Esophagus (tissue), 2 donors: ENCODE measurements at regions not wholly inside any gene's neighbourhood (a gene's known extent, or its start where the extent isn't known, plus 50 kb on each side); places are given as distances from the start of the nearest gene placed in this dataset.

Experiments
- H3K27ac ChIP-seq, 2 donors: one replicate each; pipeline ENCODE4 v1.5.1; 2013; ENCODE audit warnings: low read depth in 2 of 2, mild to moderate bottlenecking in 2 of 2, inconsistent platforms in 1 of 2, low read length in 1 of 2, moderate library complexity in 1 of 2
- H3K27me3 ChIP-seq, 2 donors: one replicate each; pipeline ENCODE4 v1.6.1; 2013; ENCODE audit warnings: low read length in 2 of 2, control low read depth in 1 of 2, mild to moderate bottlenecking in 1 of 2; ENCODE audit not compliant: insufficient read depth in 2 of 2, control insufficient read depth in 1 of 2
- H3K36me3 ChIP-seq, 2 donors: one replicate each; pipeline ENCODE4 v1.6.1; 2013; ENCODE audit warnings: low read length in 1 of 2; ENCODE audit not compliant: control insufficient read depth in 2 of 2, insufficient read depth in 2 of 2
- H3K4me1 ChIP-seq, 2 donors: one replicate each; pipeline ENCODE4 v1.6.1; 2013; ENCODE audit warnings: low read length in 1 of 2; ENCODE audit not compliant: control insufficient read depth in 2 of 2, insufficient read depth in 2 of 2
- H3K4me3 ChIP-seq, 2 donors: one replicate each; pipeline ENCODE4 v1.5.1; 2013; ENCODE audit warnings: low read length in 2 of 2, mild to moderate bottlenecking in 2 of 2, low read depth in 1 of 2, moderate library complexity in 1 of 2
- H3K9me3 ChIP-seq, 2 donors: one replicate each; pipeline ENCODE4 v1.6.1; 2013; ENCODE audit warnings: mild to moderate bottlenecking in 2 of 2, low read depth in 1 of 2, low read length in 1 of 2, moderate library complexity in 1 of 2; ENCODE audit not compliant: control insufficient read depth in 2 of 2, insufficient read depth in 1 of 2
- WGBS, 2 donors: extraction: QIAGEN DNeasy Blood & Tissue Kit; methylation state at CpG; one replicate each; pipeline ENCODE4 v1.1.7; 2013; 5-methylcytosine and 5-hydroxymethylcytosine counted together
- donor health status: healthy with polysubstance abuse.
- donor health status: Bipolar disorder and iron deficiency.

- H3K27ac ChIP-seq: no peak overlapping the region
- 89 to 90% methylated on average over 2 of the region's 2 CpGs for WGBS, 2 donors
- no peaks in the 10 kb centered on the region for H3K27me3 ChIP-seq
- H3K36me3 ChIP-seq: no peaks in the 10 kb centered on the region
- H3K4me1 ChIP-seq: no peaks in the 10 kb centered on the region
- H3K4me3 ChIP-seq: no peak overlapping the region
- no peaks in the 10 kb centered on the region for H3K9me3 ChIP-seq
Observed at GRCh38 chr2:153096272-153096671, 377.9 kb downstream of the ARL6IP6 start.

- H3K4me1 ChIP-seq: no peaks in the 10 kb centered on the region
- H3K4me3 ChIP-seq: no peak overlapping the region
- H3K9me3 ChIP-seq: peaks cover 0 to 3% of the 10 kb centered on the region in 2 donors
- H3K36me3 ChIP-seq: no peaks in the 10 kb centered on the region
- no peaks in the 10 kb centered on the region for H3K27me3 ChIP-seq
- no peak overlapping the region for H3K27ac ChIP-seq
Observed at GRCh38 chr2:153091344-153091743, 372.9 kb downstream of the ARL6IP6 start.

DNA sequence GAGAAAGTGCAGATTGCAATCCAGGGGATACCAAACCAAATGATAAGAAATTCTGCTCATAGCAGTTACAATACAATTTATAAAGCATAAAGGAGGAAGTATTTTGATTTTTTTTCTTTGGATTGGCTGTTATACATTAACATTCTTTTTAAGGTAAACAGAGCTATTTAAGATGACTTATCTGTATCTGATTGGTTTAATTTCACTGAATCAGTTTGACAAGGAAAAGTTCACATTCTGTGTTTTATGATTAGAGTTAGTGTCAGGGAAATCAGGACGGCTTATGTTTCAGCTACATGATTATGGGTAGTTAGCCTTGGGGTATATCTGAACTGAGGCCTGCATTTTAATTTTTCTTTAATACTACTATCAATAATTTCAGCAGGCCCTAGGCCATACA is 360.9 kb downstream of the ARL6IP6 start:
- H3K36me3 ChIP-seq: no peaks in the 10 kb centered on the region
- 0 to 48% methylated on average over 1 of the region's 1 CpG for WGBS, 2 donors
- no peaks in the 10 kb centered on the region for H3K4me1 ChIP-seq
- H3K27me3 ChIP-seq: no peaks in the 10 kb centered on the region
- H3K27ac ChIP-seq: no peak overlapping the region
- H3K9me3 ChIP-seq: no peaks in the 10 kb centered on the region
- no peak overlapping the region for H3K4me3 ChIP-seq

- 49 to 63% methylated on average over 2 of the region's 2 CpGs for WGBS, 2 donors
- Histone ChIP-seq H3K27ac (no peak overlapping the region), H3K36me3 (no peaks in the 10 kb centered on the region)
Observed at GRCh38 chr2:153077311-153077710, 358.9 kb downstream of the ARL6IP6 start.

GRCh38 chr2:153074207-153074606 is 355.8 kb downstream of the ARL6IP6 start:
- Histone ChIP-seq H3K4me3 (no peak overlapping the region), H3K27ac (no peak overlapping the region), H3K36me3 (no peaks in the 10 kb centered on the region), H3K9me3 (no peaks in the 10 kb centered on the region), H3K4me1 (no peaks in the 10 kb centered on the region), H3K27me3 (peaks cover 0 to 2% of the 10 kb centered on the region in 2 donors)
- 81 to 84% methylated on average over 1 of the region's 1 CpG for WGBS, 2 donors

More at GRCh38 chr2:153077311-153077710, 358.9 kb downstream of the ARL6IP6 start:
- H3K4me3 ChIP-seq: no peak overlapping the region
- no peaks in the 10 kb centered on the region for H3K9me3 ChIP-seq
- H3K27me3 ChIP-seq: no peaks in the 10 kb centered on the region
- H3K4me1 ChIP-seq: no peaks in the 10 kb centered on the region

DNA sequence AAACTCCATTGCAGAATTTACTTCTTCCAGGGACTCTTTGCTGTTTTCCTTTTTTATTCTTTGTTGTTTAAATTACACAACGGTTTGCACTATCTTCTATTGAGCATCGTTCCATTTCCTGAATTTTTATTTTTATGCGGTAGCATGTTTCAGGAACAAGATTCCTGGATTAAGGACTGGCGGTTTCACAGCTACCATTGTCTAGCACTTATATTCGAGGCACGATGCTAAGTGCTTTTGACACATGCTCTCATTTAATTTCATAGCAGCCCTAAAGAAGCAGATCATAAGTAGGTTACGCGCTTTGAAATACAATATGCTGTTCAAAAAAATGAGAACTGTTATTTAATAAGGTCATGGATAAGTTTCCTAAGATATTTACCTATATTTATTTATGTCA is 354.4 kb downstream of the ARL6IP6 start:
- 87 to 91% methylated on average over 8 of the region's 8 CpGs for WGBS, 2 donors
- no peaks in the 10 kb centered on the region for H3K9me3 ChIP-seq
- H3K27me3 ChIP-seq: peaks cover 0 to 2% of the 10 kb centered on the region in 2 donors
- H3K4me3 ChIP-seq: no peak overlapping the region
- no peak overlapping the region for H3K27ac ChIP-seq
- no peaks in the 10 kb centered on the region for H3K4me1 ChIP-seq
- H3K36me3 ChIP-seq: no peaks in the 10 kb centered on the region

DNA sequence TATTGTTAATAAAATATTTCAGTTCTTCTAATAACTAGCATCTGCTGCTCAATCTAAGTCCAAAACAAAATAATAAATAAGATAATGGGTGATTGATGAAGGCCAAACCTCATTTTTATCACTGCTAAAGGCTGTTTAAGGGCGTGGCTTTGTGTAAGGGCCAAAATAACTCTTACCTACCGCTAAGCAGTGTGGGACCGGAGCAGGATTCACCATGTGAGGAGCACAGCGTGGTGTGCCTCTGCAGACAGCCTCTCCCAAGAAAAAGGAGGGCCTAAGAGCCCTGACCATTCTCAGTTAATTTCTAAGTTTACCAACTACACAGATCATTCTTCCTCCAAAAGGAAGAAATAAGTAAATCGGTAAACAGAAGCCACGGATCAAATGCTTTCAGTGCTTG is 353.7 kb downstream of the ARL6IP6 start:
- H3K4me3 ChIP-seq: no peak overlapping the region
- no peaks in the 10 kb centered on the region for H3K4me1 ChIP-seq
- H3K36me3 ChIP-seq: no peaks in the 10 kb centered on the region
- H3K27me3 ChIP-seq: peaks cover 0 to 2% of the 10 kb centered on the region in 2 donors
- no peak overlapping the region for H3K27ac ChIP-seq
- no peaks in the 10 kb centered on the region for H3K9me3 ChIP-seq
- WGBS, 2 donors: 53 to 57% methylated on average over 6 of the region's 6 CpGs

DNA sequence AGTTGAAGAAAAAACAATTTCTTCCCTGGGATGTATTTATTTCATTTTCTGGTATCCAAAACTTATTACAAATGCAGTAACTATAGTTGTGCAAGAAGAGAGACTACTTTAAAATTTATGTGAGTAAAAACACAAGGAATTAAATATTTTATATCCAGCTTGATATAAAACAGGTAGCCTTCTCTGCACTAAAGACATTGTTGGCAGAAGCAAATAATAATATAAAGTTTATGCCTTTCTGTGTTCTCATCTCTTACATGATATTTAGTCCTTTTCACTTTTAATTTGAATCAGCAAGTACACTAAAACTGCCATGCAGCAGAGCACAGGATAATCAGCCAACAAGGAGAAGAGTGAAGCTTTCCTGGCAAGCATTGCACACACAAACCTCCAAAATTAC is 352.7 kb downstream of the ARL6IP6 start:
- no peak overlapping the region for H3K4me3 ChIP-seq
- no peaks in the 10 kb centered on the region for H3K9me3 ChIP-seq
- no peak overlapping the region for H3K27ac ChIP-seq
- no peaks in the 10 kb centered on the region for H3K4me1 ChIP-seq
- peaks cover 0 to 2% of the 10 kb centered on the region in 2 donors for H3K27me3 ChIP-seq
- H3K36me3 ChIP-seq: no peaks in the 10 kb centered on the region

DNA sequence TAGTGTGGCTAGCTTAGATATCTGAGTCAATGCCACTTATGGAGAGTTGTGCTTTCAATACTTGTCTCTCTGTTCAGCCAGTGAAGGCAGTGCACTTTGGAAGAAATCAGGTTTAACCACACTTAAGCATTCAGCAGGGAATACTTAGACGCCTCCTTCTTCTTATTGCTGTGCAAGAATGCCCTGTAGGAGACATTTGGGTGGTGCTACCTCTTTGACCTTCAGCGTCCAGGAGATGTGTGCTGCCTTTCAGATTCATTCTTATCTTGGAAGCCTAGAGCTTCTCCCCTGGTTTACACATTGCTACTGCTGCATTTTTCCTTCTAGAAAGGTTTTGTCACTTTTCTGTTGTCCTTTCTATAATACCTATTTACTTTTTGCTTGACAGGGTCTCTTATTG is 350.5 kb downstream of the ARL6IP6 start:
- Histone ChIP-seq H3K4me3 (no peak overlapping the region), H3K27me3 (peaks cover 0 to 2% of the 10 kb centered on the region in 2 donors), H3K36me3 (no peaks in the 10 kb centered on the region), H3K9me3 (no peaks in the 10 kb centered on the region), H3K27ac (no peak overlapping the region), H3K4me1 (no peaks in the 10 kb centered on the region)
- 64 to 78% methylated on average over 2 of the region's 2 CpGs for WGBS, 2 donors

DNA sequence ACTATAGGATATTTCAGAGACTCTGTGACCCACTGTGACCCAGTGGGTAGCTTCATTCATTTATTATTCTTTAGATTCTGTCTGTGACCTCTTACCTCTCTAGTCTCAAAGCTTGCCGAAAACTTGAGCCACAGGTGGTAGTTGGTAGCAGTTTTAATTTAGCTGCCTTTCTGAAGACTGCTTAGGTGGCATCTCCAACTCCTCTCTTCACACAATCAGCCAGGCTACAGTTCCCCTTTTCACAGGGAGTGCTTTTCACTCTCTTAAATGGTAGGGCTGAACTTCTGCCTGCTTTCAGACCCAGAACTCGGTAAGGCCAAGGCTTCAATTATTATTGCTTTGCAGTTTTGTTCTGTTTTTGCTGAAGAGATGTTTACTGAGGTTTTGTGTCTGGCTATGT is 349.6 kb downstream of the ARL6IP6 start:
- 63 to 65% methylated on average over 2 of the region's 2 CpGs for WGBS, 2 donors

More for the DNA sequence above, 349.6 kb downstream of the ARL6IP6 start:
- H3K27me3 ChIP-seq: peaks cover 0 to 2% of the 10 kb centered on the region in 2 donors
- no peaks in the 10 kb centered on the region for H3K36me3 ChIP-seq
- no peak overlapping the region for H3K4me3 ChIP-seq
- H3K27ac ChIP-seq: no peak overlapping the region
- no peaks in the 10 kb centered on the region for H3K4me1 ChIP-seq
- no peaks in the 10 kb centered on the region for H3K9me3 ChIP-seq
